HFFc6 (cell line): ENCODE measurements at regions not wholly inside any gene's neighbourhood (a gene's known extent, or its start where the extent isn't known, plus 50 kb on each side); places are given as distances from the start of the nearest gene placed in this dataset.

Experiments used
- DNase-seq: peaks from one replicate; pipeline ENCODE4 v3.0.0-alpha.2; 2018
- H3K27ac Mint-ChIP-seq: 2 replicates; pipeline ENCODE4 v1.8.0; 2020; ENCODE audit warnings: mild to moderate bottlenecking, mixed read lengths
- H3K27me3 Mint-ChIP-seq: 2 replicates; pipeline ENCODE4 v1.8.0; 2021; ENCODE audit warnings: mild to moderate bottlenecking, moderate library complexity, mixed read lengths; ENCODE audit not compliant: insufficient read depth
- H3K36me3 Mint-ChIP-seq: 2 replicates; pipeline ENCODE4 v1.8.0; 2021; ENCODE audit warnings: low read depth, mixed read lengths
- H3K4me1 Mint-ChIP-seq: 2 replicates; pipeline ENCODE4 v1.8.0; 2020; ENCODE audit warnings: low read depth, mixed read lengths
- H3K4me3 Mint-ChIP-seq: 2 replicates; pipeline ENCODE4 v1.8.0; 2020; ENCODE audit warnings: mild to moderate bottlenecking, moderate library complexity, mixed read lengths
- H3K9me3 Mint-ChIP-seq: 2 replicates; pipeline ENCODE4 v1.8.0; 2020; ENCODE audit warnings: mild to moderate bottlenecking, mixed read lengths
- TF ChIP-seq, protein P1 (sequence below): fragments of 200-600 bp; sonication (generic); IDR thresholded peaks from 2 replicates; pipeline ENCODE4 v1.5.0; 2021; ENCODE audit warnings: antibody characterized with exemption, mild to moderate bottlenecking

DNA sequence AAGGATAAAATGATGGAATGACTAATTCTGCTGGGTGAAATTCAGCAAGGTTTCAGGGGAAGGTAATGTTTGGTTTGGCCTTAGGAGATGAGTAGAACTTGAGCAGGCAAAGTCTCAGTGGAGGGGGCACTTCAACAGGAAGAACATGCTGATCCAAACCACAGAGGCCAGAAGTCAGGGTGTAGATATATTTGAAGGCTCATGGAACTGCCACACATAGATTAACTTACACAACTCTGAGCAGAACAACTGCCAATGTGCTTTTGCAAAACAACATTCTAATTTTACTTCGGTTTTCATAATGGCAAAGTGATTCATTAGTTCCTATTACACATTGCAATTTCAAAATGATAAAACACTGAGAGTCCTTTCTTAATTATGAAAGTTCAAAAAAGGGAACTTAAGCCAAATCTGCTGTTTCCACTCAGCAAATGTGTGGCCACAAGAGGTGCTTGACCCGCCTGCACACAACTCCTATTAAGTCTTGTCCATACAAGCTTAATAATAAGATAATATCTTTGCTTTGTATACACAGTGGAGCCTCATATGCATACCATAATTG lies 284.8 kb downstream of the MREG start:
- Mint-ChIP-seq H3K9me3 (no peaks in the 10 kb centered on the region; the same call in 1 of the 2 replicates), H3K36me3 (peaks cover 16% of the 10 kb centered on the region), H3K4me3 (peak overlapping the region; percentile 66), H3K4me1 (peaks cover 56% of the 10 kb centered on the region), H3K27ac (peak overlapping the region; percentile 81), H3K27me3 (no peaks in the 10 kb centered on the region)
- TF ChIP-seq, protein P1, sequence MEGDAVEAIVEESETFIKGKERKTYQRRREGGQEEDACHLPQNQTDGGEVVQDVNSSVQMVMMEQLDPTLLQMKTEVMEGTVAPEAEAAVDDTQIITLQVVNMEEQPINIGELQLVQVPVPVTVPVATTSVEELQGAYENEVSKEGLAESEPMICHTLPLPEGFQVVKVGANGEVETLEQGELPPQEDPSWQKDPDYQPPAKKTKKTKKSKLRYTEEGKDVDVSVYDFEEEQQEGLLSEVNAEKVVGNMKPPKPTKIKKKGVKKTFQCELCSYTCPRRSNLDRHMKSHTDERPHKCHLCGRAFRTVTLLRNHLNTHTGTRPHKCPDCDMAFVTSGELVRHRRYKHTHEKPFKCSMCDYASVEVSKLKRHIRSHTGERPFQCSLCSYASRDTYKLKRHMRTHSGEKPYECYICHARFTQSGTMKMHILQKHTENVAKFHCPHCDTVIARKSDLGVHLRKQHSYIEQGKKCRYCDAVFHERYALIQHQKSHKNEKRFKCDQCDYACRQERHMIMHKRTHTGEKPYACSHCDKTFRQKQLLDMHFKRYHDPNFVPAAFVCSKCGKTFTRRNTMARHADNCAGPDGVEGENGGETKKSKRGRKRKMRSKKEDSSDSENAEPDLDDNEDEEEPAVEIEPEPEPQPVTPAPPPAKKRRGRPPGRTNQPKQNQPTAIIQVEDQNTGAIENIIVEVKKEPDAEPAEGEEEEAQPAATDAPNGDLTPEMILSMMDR, result peak; percentile 54
- peak; percentile 95 for DNase-seq

DNA sequence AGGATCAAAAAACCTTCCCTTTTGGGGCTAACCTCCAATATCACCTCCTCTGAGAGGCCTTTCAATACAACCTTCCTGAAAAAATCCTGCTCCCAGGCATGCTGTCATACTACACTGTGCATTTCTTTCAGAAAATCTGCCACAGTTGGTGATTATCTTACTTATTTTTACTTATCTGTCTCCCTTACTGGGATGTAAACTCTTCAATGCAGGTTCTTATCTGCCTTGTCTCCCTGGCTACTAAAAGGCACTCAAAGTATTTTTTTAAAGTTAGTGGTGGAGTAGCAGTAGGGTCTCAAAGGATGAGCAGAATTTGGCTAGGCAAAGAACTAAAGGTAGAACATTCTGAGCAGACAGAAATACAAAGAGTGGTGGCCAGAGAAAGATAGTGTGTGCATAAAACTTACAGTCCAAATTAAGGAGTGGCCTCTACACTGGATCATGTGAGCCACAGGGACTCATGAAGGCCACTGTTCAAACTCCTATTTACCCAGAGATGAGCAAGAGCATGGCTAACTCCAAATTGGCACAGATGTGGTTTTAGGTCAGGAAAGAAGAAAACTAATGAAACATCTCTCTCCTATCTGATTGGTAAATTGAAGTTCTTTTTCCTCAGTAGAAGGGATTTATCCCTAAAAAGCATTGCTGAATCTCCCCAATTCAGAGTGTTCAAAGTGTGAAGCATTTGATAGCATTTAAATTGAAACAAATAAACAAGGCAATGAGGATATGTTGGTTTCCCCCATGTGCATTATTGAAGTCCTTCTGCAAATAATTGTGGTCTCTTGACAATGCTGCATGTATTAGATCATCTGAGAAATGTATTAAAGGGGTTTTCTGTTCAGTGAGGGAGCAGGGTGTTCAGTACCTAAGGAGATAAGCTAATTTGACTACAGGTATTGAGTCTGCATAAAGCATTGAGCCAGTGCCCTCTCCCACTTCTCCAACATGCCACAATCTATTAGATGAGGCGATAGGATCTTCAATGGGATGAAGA lies 285.5 kb downstream of the MREG start:
- Mint-ChIP-seq H3K36me3 (peaks cover 12% of the 10 kb centered on the region), H3K27ac (peak overlapping the region; percentile 81), H3K4me3 (peak overlapping the region; percentile 1; the same call in 1 of the 2 replicates), H3K27me3 (no peaks in the 10 kb centered on the region), H3K4me1 (peaks cover 64% of the 10 kb centered on the region), H3K9me3 (no peaks in the 10 kb centered on the region; the same call in 1 of the 2 replicates)
- DNase-seq, result peak; percentile 64
- TF ChIP-seq, protein P1, result no peak

DNA sequence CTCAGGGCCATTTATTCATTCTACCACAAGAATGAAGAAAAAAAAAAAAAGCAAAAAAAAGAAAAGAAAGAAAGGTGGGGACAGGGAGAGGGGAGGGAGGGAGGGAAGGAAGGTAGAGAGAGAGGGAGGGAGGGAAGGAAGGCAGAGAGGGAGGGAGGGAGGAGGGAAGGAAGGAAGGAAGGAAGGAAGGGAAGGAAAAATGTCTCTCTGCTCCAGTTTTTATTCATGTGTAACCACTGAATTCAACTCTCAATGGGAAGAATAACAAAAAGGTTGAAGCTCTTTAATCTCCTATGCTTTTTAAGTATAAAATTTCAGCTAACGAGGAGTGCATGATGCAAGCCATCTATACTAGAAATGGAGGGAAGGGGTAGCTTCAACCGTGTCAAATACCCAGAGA lies 287.3 kb downstream of the MREG start:
- DNase-seq, result no peak
- peaks cover 9% of the 10 kb centered on the region for H3K36me3 Mint-ChIP-seq
- H3K27me3 Mint-ChIP-seq, result no peaks in the 10 kb centered on the region
- H3K4me3 Mint-ChIP-seq, result no peak overlapping the region
- TF ChIP-seq, protein P1, result no peak
- peaks cover 67% of the 10 kb centered on the region for H3K4me1 Mint-ChIP-seq
- H3K27ac Mint-ChIP-seq, result no peak overlapping the region
- H3K9me3 Mint-ChIP-seq, result peaks cover 3% of the 10 kb centered on the region; the same call in 1 of the 2 replicates

DNA sequence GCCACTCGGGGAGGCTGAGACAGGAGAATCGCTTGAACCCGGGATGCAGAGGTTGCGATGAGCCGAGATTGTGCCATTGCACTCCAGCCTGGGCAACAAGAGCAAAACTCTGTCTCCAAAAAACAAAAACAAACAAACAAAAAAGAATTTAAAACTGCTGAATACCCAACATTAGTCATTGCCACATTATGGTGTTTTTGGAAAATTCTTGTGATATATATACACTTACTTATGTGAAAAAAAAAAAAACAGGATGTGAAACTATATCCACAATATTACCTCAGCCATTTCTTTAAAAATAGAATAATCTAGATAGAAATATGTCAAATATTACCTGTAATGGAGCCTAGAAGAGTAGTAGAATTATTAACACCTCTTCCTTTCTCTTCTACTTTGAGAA lies 288.3 kb upstream of the FN1 start:
- H3K36me3 Mint-ChIP-seq, result peaks cover 6% of the 10 kb centered on the region
- no peak for DNase-seq
- no peak overlapping the region for H3K4me3 Mint-ChIP-seq
- TF ChIP-seq, protein P1, result no peak
- no peak overlapping the region for H3K27ac Mint-ChIP-seq
- peaks cover 3% of the 10 kb centered on the region; the same call in 1 of the 2 replicates for H3K9me3 Mint-ChIP-seq
- no peaks in the 10 kb centered on the region for H3K27me3 Mint-ChIP-seq
- H3K4me1 Mint-ChIP-seq, result peaks cover 48% of the 10 kb centered on the region

DNA sequence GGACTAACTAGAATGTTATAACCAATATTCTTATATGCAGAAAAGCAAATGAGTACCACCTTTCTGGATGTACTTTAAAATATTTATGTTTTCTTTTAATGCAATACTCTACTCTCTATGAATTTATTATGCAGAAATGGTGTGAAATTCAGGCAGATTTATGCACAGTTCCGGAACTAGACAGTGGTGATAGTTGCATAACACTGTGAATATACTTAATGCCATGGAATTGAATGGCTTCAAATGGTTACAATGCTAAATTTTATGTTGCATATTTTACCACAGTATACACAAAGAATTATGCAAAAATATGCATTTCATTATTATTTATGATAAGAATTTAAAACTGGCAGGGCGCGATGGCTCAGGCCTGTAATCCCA lies 287.8 kb upstream of the FN1 start:
- Mint-ChIP-seq H3K27me3 (no peaks in the 10 kb centered on the region), H3K4me1 (peaks cover 43% of the 10 kb centered on the region), H3K9me3 (peaks cover 3% of the 10 kb centered on the region; the same call in 1 of the 2 replicates), H3K36me3 (peaks cover 6% of the 10 kb centered on the region), H3K4me3 (no peak overlapping the region), H3K27ac (no peak overlapping the region)
- no peak for DNase-seq
- TF ChIP-seq, protein P1, result no peak
